ENCODE measurements at regions not wholly inside any gene's neighbourhood (a gene's known extent, or its start where the extent isn't known, plus 50 kb on each side); places are given as distances from the start of the nearest gene placed in this dataset.
"Not testable (repeated sequence)": the region's sequence is repeated elsewhere in the genome, so short reads cannot be mapped to it uniquely, and the experiment has no call there.

DNA sequence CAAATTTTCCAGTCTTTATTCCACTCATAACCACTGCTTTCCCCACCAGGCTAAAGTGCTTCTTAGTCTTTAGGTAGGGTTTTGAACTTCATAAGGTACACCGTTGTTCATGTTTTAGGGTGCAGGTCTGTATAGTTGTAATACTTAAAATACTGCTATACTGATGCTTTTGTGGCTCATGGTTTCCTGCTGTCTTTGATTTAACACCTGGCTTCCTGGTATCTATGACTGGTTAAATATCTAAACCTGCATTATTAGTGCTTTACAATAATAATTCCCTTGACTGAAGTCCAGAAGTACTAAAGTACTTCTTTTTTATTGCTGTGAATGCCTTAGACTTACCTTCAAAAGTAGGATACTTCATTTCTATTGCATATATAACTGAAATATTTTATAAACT is 384.7 kb downstream of the SRGAP2C start:
- H3K27me3 Mint-ChIP-seq (ENCODE audit: low read depth), result no peaks in the 10 kb centered on the region
- H3K4me3 Mint-ChIP-seq, result no peak overlapping the region
- peaks cover 6% of the 10 kb centered on the region for H3K4me1 Mint-ChIP-seq
- no peaks in the 10 kb centered on the region for H3K9me3 Mint-ChIP-seq
- TF ChIP-seq, protein P1, sequence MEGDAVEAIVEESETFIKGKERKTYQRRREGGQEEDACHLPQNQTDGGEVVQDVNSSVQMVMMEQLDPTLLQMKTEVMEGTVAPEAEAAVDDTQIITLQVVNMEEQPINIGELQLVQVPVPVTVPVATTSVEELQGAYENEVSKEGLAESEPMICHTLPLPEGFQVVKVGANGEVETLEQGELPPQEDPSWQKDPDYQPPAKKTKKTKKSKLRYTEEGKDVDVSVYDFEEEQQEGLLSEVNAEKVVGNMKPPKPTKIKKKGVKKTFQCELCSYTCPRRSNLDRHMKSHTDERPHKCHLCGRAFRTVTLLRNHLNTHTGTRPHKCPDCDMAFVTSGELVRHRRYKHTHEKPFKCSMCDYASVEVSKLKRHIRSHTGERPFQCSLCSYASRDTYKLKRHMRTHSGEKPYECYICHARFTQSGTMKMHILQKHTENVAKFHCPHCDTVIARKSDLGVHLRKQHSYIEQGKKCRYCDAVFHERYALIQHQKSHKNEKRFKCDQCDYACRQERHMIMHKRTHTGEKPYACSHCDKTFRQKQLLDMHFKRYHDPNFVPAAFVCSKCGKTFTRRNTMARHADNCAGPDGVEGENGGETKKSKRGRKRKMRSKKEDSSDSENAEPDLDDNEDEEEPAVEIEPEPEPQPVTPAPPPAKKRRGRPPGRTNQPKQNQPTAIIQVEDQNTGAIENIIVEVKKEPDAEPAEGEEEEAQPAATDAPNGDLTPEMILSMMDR (IDR thresholded peaks at IDR 0.05; ENCODE audit: unreplicated experiment in 3 of 3), result no peak
- H3K36me3 Mint-ChIP-seq (ENCODE audit: low read depth), result no peaks in the 10 kb centered on the region
- H3K27ac Mint-ChIP-seq, result no peak overlapping the region

DNA sequence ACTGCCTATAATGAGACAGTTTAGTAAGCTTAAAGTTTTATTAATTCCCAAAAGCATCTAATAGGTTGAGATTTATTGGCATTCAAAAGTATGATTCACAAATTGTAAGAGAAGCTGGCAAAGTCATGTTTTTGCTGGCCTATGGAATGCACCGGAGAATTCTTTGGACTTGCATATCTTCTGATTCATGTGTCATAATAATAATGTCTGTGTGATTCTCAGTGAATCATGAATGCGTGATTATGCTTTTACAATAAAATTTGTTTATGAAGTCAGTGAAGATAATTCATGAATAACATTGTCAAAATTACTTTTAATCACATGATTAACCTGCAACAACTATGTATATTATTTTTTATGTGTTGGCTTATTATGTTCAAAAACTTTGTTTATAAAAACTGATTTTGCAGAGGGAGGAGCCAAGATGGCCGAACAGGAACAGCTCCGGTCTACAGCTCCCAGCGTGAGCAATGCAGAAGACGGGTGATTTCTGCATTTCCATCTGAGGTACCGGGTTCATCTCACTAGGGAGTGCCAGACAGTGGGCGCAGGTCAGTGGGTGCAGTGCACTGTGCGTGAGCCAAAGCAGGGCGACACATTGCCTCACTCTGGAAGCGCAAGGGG is 389.2 kb downstream of the SRGAP2C start:
- not testable (repeated sequence) for H3K36me3 Mint-ChIP-seq (ENCODE audit: low read depth); H3K4me3 Mint-ChIP-seq; H3K4me1 Mint-ChIP-seq; H3K27ac Mint-ChIP-seq; H3K27me3 Mint-ChIP-seq (ENCODE audit: low read depth)
- H3K9me3 Mint-ChIP-seq, result peaks cover 13% of the 10 kb centered on the region

DNA sequence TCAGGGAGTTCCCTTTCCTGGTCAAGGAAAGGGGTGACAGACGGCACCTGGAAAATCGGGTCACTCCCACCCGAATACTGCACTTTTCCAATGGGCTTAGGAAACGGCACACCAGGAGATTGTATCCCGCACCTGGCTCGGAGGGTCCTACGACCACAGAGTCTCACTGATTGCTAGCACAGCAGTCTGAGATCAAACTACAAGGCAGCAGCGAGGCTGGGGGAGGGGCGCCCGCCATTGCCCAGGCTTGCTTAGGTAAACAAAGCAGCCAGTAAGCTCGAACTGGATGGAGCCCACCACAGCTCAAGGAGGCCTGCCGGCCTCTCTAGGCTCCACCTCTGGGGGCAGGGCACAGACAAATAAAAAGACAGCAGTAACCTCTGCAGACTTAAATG is 389.7 kb downstream of the SRGAP2C start:
- H3K36me3 Mint-ChIP-seq (ENCODE audit: low read depth); H3K27me3 Mint-ChIP-seq (ENCODE audit: low read depth); H3K27ac Mint-ChIP-seq; H3K4me3 Mint-ChIP-seq; H3K4me1 Mint-ChIP-seq: not testable (repeated sequence)
- peaks cover 13% of the 10 kb centered on the region for H3K9me3 Mint-ChIP-seq

DNA sequence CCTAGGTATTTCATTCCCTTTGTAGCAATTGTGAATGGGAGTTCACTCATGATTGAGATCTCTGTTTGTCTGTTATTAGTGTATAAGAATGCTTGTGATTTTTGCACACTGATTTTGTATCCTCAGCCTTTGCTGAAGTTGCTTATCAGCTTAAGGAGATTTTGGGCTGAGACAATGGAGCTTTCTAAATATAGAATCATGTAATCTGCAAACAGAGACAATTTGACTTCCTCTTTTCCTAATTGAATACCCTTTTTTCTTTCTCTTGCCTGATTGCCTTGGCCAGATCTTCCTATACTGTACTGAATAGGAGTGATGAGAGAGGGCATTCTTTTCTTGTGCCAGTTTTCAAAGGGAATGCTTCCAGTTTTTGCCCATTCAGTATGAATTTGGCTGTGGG is 398.1 kb downstream of the SRGAP2C start:
- not testable (repeated sequence) for H3K27me3 Mint-ChIP-seq (ENCODE audit: low read depth); H3K4me1 Mint-ChIP-seq; H3K27ac Mint-ChIP-seq; H3K4me3 Mint-ChIP-seq; H3K36me3 Mint-ChIP-seq (ENCODE audit: low read depth)
- H3K9me3 Mint-ChIP-seq, result peaks cover 29% of the 10 kb centered on the region

DNA sequence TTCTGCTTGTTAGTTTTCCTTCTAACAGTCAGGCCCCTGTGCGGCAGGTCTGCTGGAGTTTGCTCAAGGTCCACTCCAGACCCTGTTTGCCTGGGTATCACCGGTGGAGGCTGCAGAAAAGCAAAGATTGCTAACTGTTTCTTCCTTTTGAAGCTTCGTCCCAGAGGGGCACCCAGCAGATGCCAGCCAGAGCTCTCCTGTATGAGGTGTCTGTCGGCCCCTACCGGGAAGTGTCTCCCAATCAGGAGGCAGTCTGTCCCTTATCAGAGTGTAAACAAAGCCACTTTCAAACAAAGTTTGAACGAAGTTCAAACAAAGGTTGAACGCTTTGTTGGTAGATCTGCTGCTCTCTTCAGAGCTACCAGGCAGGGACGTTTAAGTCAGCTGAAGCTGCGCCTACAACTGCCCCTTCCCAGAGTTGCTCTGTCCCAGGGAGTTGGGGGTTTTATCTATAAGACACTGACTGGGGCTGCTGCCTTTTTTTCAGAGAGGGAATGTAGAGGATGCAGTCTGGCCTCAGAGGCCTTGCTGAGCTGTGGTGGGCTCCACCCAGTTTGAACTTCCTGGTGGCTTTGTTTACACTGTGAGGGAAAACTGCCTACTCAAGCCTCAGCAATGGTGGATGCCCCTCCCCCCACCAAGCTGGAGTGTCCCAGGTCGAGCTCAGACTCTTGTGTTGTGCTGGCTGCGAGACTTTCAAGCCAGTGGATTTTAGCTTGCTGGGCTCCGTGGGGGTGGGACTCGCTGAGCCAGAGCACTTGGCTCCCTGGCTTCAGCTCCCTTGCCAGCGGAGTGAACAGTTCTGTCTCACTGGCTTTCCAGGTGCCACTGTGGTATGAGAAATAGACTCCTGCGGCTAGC is 401.8 kb downstream of the SRGAP2C start:
- TF ChIP-seq, protein P1 (IDR thresholded peaks at IDR 0.05; ENCODE audit: unreplicated experiment in 3 of 3), result no peak
- Mint-ChIP-seq H3K27ac (no peak overlapping the region), H3K36me3 (ENCODE audit: low read depth) (no peaks in the 10 kb centered on the region), H3K4me1 (no peaks in the 10 kb centered on the region), H3K9me3 (peaks cover 22% of the 10 kb centered on the region), H3K4me3 (no peak overlapping the region), H3K27me3 (ENCODE audit: low read depth) (no peaks in the 10 kb centered on the region)

DNA sequence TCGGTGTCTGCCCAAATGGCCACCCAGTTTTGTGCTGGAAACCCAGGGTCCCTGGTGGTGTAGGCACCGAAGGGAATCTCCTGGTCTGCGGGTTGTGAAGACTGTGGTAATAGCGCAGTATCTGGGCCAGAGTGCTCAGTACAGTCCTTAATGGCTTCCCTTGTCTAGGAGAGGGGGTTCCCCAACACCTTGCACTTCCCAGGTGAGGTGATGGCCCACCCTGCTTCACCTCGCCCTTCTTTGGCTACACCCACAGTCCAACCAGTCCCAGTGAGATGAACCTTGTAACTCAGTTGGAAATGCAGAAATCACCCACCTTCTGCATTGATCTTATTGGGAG is 402.4 kb downstream of the SRGAP2C start:
- TF ChIP-seq, protein P1 (IDR thresholded peaks at IDR 0.05; ENCODE audit: unreplicated experiment in 3 of 3), result no peak
- no peak overlapping the region for H3K4me3 Mint-ChIP-seq
- no peaks in the 10 kb centered on the region for H3K36me3 Mint-ChIP-seq (ENCODE audit: low read depth)
- H3K27ac Mint-ChIP-seq, result no peak overlapping the region
- H3K27me3 Mint-ChIP-seq (ENCODE audit: low read depth), result no peaks in the 10 kb centered on the region
- peaks cover 22% of the 10 kb centered on the region for H3K9me3 Mint-ChIP-seq
- no peaks in the 10 kb centered on the region for H3K4me1 Mint-ChIP-seq

DNA sequence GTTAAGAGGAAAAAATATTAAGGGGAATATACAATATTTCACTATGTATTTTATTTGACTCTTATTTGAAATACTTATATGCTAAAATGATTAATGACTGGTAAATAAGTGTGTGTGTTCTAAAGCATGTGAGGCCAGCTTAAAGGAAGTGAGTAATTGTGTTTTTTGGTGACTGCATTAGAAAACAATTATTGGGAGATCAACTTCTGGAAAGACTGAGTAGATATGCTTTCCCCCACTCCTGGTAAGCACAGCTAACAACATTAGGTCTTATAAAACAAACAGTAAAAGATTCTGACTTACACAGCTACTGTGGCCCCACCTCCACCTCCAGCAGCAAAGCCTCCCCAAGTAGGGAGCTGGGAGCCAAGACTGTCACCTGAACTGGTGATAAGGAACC is 403.0 kb downstream of the SRGAP2C start:
- no peaks in the 10 kb centered on the region for H3K27me3 Mint-ChIP-seq (ENCODE audit: low read depth)
- H3K36me3 Mint-ChIP-seq (ENCODE audit: low read depth), result no peaks in the 10 kb centered on the region
- H3K4me1 Mint-ChIP-seq, result no peaks in the 10 kb centered on the region
- no peak overlapping the region for H3K27ac Mint-ChIP-seq
- no peak overlapping the region for H3K4me3 Mint-ChIP-seq
- H3K9me3 Mint-ChIP-seq, result peaks cover 18% of the 10 kb centered on the region
- TF ChIP-seq, protein P1 (IDR thresholded peaks at IDR 0.05; ENCODE audit: unreplicated experiment in 3 of 3), result no peak

Data from nephron (organoid).